ENCODE measurements at regions not wholly inside any gene's neighbourhood (a gene's known extent, or its start where the extent isn't known, plus 50 kb on each side); places are given as distances from the start of the nearest gene placed in this dataset.
"Not testable (repeated sequence)": the region's sequence is repeated elsewhere in the genome, so short reads cannot be mapped to it uniquely, and the experiment has no call there.

DNA sequence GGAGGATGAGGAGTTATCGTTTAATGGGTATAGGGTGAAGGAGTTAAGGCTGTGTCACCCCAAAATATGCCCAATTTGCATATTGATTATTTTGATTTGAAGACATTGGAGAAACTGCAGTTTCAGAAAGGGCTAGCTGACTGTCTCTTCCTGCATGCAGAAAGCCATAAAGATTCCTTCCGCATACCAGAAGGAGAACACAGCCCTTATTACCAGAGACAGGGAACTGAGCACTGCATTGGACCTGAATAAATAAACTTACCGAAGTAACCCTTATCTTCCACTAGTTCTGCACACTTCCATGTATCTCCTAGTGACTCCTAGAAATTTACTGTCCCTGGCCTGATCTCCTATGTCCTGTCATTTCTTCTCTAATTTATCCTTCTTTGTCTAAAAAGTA lies 821.9 kb upstream of the AUTS2 start:
- no peak overlapping the region for H3K9ac ChIP-seq (ENCODE audit: low read length)
- no peaks in the 10 kb centered on the region for H3K4me1 ChIP-seq (ENCODE audit: control insufficient read depth, low read depth, low read length)
- H3K9me3 ChIP-seq (ENCODE audit: control insufficient read depth, low read depth, low read length), result no peaks in the 10 kb centered on the region
- no peak overlapping the region for H3K27ac ChIP-seq (ENCODE audit: low read length)
- no peaks in the 10 kb centered on the region for H3K27me3 ChIP-seq (ENCODE audit: control insufficient read depth, insufficient read depth, low read length)
- H3K36me3 ChIP-seq (ENCODE audit: control insufficient read depth, low read depth, low read length), result no peaks in the 10 kb centered on the region
- no peak overlapping the region for H3K4me3 ChIP-seq (ENCODE audit: low read length)

- Histone ChIP-seq H3K4me1 (ENCODE audit: control insufficient read depth, low read depth, low read length) (no peaks in the 10 kb centered on the region), H3K9ac (ENCODE audit: low read length) (no peak overlapping the region), H3K27me3 (ENCODE audit: control insufficient read depth, insufficient read depth, low read length) (peaks cover 4% of the 10 kb centered on the region), H3K36me3 (ENCODE audit: control insufficient read depth, low read depth, low read length) (no peaks in the 10 kb centered on the region), H3K4me3 (ENCODE audit: low read length) (no peak overlapping the region), H3K27ac (ENCODE audit: low read length) (no peak overlapping the region), H3K9me3 (ENCODE audit: control insufficient read depth, low read depth, low read length) (no peaks in the 10 kb centered on the region)
Measured at GRCh38 chr7:68783684-68784083, 814.6 kb upstream of the AUTS2 start.

GRCh38 chr7:68785036-68785435 lies 813.2 kb upstream of the AUTS2 start:
- Histone ChIP-seq H3K27me3 (ENCODE audit: control insufficient read depth, insufficient read depth, low read length) (peaks cover 4% of the 10 kb centered on the region), H3K27ac (ENCODE audit: low read length) (no peak overlapping the region), H3K4me1 (ENCODE audit: control insufficient read depth, low read depth, low read length) (no peaks in the 10 kb centered on the region), H3K9ac (ENCODE audit: low read length) (no peak overlapping the region), H3K36me3 (ENCODE audit: control insufficient read depth, low read depth, low read length) (no peaks in the 10 kb centered on the region), H3K9me3 (ENCODE audit: control insufficient read depth, low read depth, low read length) (no peaks in the 10 kb centered on the region), H3K4me3 (ENCODE audit: low read length) (no peak overlapping the region)

DNA sequence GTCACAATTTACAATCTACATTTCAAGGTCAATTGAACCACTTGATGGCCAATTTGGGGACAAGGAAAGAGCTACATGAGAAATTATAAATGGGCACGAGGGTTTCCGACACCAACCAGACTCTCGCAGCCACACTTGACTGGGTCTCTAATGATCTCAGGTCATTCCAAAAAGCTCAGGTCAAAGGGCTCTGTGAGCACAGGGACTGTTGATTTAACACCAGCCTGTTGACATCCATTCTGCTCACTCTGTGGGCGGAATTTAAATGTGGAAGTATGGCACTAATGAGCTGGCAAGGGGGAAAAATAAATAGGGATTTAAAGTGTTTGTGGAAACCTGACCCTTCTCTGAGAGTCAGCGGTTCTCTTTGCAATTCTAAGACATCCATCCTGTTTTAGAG lies 810.7 kb upstream of the AUTS2 start:
- Histone ChIP-seq H3K4me3 (ENCODE audit: low read length) (no peak overlapping the region), H3K27ac (ENCODE audit: low read length) (no peak overlapping the region), H3K36me3 (ENCODE audit: control insufficient read depth, low read depth, low read length) (no peaks in the 10 kb centered on the region), H3K4me1 (ENCODE audit: control insufficient read depth, low read depth, low read length) (no peaks in the 10 kb centered on the region), H3K27me3 (ENCODE audit: control insufficient read depth, insufficient read depth, low read length) (peaks cover 4% of the 10 kb centered on the region), H3K9me3 (ENCODE audit: control insufficient read depth, low read depth, low read length) (no peaks in the 10 kb centered on the region), H3K9ac (ENCODE audit: low read length) (no peak overlapping the region)

- H3K4me1 ChIP-seq (ENCODE audit: control insufficient read depth, low read depth, low read length); H3K9ac ChIP-seq (ENCODE audit: low read length); H3K36me3 ChIP-seq (ENCODE audit: control insufficient read depth, low read depth, low read length); H3K9me3 ChIP-seq (ENCODE audit: control insufficient read depth, low read depth, low read length); H3K4me3 ChIP-seq (ENCODE audit: low read length); H3K27me3 ChIP-seq (ENCODE audit: control insufficient read depth, insufficient read depth, low read length); H3K27ac ChIP-seq (ENCODE audit: low read length): not testable (repeated sequence)
Measured at GRCh38 chr7:68788529-68788928, 809.7 kb upstream of the AUTS2 start.

GRCh38 chr7:68789597-68789996 lies 808.7 kb upstream of the AUTS2 start:
- H3K9ac ChIP-seq (ENCODE audit: low read length), result no peak overlapping the region

DNA sequence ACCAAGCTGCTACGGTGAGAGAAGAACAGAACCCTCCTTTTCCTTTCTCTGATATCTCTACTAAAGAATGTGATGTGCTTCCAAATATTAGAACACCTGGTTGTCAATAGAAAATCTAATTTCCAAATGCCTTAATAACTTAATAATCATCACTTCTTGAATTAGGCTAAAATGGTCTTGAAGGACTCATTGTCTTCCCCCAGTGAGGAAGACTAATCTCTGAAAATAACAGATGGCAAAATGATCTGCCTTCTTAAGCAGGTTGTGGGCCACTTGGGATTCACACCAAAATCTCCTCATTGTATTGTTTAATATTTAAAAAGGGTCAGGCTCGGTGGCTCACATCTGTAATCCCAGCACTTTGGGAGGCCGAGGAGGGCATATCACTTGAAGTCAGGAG lies 805.9 kb upstream of the AUTS2 start:
- no peaks in the 10 kb centered on the region for H3K27me3 ChIP-seq (ENCODE audit: control insufficient read depth, insufficient read depth, low read length)
- no peak overlapping the region for H3K4me3 ChIP-seq (ENCODE audit: low read length)
- no peak overlapping the region for H3K9ac ChIP-seq (ENCODE audit: low read length)
- H3K36me3 ChIP-seq (ENCODE audit: control insufficient read depth, low read depth, low read length), result no peaks in the 10 kb centered on the region
- H3K27ac ChIP-seq (ENCODE audit: low read length), result no peak overlapping the region
- H3K4me1 ChIP-seq (ENCODE audit: control insufficient read depth, low read depth, low read length), result no peaks in the 10 kb centered on the region
- H3K9me3 ChIP-seq (ENCODE audit: control insufficient read depth, low read depth, low read length), result no peaks in the 10 kb centered on the region

More at GRCh38 chr7:68789597-68789996, 808.7 kb upstream of the AUTS2 start:
- Histone ChIP-seq H3K4me3 (ENCODE audit: low read length) (no peak overlapping the region), H3K27me3 (ENCODE audit: control insufficient read depth, insufficient read depth, low read length) (peaks cover 4% of the 10 kb centered on the region), H3K9me3 (ENCODE audit: control insufficient read depth, low read depth, low read length) (no peaks in the 10 kb centered on the region), H3K27ac (ENCODE audit: low read length) (no peak overlapping the region), H3K4me1 (ENCODE audit: control insufficient read depth, low read depth, low read length) (no peaks in the 10 kb centered on the region), H3K36me3 (ENCODE audit: control insufficient read depth, low read depth, low read length) (no peaks in the 10 kb centered on the region)

DNA sequence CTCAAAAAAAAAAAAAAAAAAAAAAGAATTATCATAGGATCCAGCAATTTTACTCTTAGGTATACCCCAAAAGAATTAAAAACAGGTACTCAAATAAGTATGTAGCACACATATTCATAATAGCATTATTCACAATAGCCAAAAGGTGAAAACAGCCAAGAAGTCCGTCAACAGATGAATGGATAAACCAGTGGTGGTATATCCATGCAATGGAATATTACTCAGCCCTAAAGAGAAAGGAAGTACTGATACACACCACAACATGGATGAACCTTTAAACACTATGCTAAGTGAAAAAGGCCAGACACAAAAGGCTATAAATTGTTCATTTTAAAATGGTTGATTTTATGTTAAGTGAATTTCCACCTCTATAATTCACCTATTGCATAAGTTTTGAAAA lies 804.8 kb upstream of the AUTS2 start:
- Histone ChIP-seq H3K4me3 (ENCODE audit: low read length) (no peak overlapping the region), H3K27me3 (ENCODE audit: control insufficient read depth, insufficient read depth, low read length) (no peaks in the 10 kb centered on the region), H3K9me3 (ENCODE audit: control insufficient read depth, low read depth, low read length) (no peaks in the 10 kb centered on the region), H3K9ac (ENCODE audit: low read length) (no peak overlapping the region), H3K27ac (ENCODE audit: low read length) (no peak overlapping the region), H3K4me1 (ENCODE audit: control insufficient read depth, low read depth, low read length) (no peaks in the 10 kb centered on the region), H3K36me3 (ENCODE audit: control insufficient read depth, low read depth, low read length) (no peaks in the 10 kb centered on the region)

GRCh38 chr7:68800316-68800715 lies 798.0 kb upstream of the AUTS2 start:
- H3K4me1 ChIP-seq (ENCODE audit: control insufficient read depth, low read depth, low read length), result no peaks in the 10 kb centered on the region

GRCh38 chr7:68805159-68805558 lies 793.1 kb upstream of the AUTS2 start:
- no peak overlapping the region for H3K4me3 ChIP-seq (ENCODE audit: low read length)
- no peak overlapping the region for H3K9ac ChIP-seq (ENCODE audit: low read length)
- H3K27me3 ChIP-seq (ENCODE audit: control insufficient read depth, insufficient read depth, low read length), result no peaks in the 10 kb centered on the region
- H3K9me3 ChIP-seq (ENCODE audit: control insufficient read depth, low read depth, low read length), result no peaks in the 10 kb centered on the region
- no peaks in the 10 kb centered on the region for H3K4me1 ChIP-seq (ENCODE audit: control insufficient read depth, low read depth, low read length)
- no peaks in the 10 kb centered on the region for H3K36me3 ChIP-seq (ENCODE audit: control insufficient read depth, low read depth, low read length)
- H3K27ac ChIP-seq (ENCODE audit: low read length), result no peak overlapping the region

More at GRCh38 chr7:68800316-68800715, 798.0 kb upstream of the AUTS2 start:
- no peak overlapping the region for H3K9ac ChIP-seq (ENCODE audit: low read length)
- H3K27ac ChIP-seq (ENCODE audit: low read length), result no peak overlapping the region
- H3K27me3 ChIP-seq (ENCODE audit: control insufficient read depth, insufficient read depth, low read length), result no peaks in the 10 kb centered on the region
- H3K9me3 ChIP-seq (ENCODE audit: control insufficient read depth, low read depth, low read length), result no peaks in the 10 kb centered on the region
- no peaks in the 10 kb centered on the region for H3K36me3 ChIP-seq (ENCODE audit: control insufficient read depth, low read depth, low read length)
- no peak overlapping the region for H3K4me3 ChIP-seq (ENCODE audit: low read length)

- H3K4me3 ChIP-seq (ENCODE audit: low read length), result no peak overlapping the region
- H3K27me3 ChIP-seq (ENCODE audit: control insufficient read depth, insufficient read depth, low read length), result no peaks in the 10 kb centered on the region
- no peaks in the 10 kb centered on the region for H3K36me3 ChIP-seq (ENCODE audit: control insufficient read depth, low read depth, low read length)
- H3K4me1 ChIP-seq (ENCODE audit: control insufficient read depth, low read depth, low read length), result no peaks in the 10 kb centered on the region
- H3K9ac ChIP-seq (ENCODE audit: low read length), result no peak overlapping the region
- no peak overlapping the region for H3K27ac ChIP-seq (ENCODE audit: low read length)
- H3K9me3 ChIP-seq (ENCODE audit: control insufficient read depth, low read depth, low read length), result no peaks in the 10 kb centered on the region
Measured at GRCh38 chr7:68807666-68808065, 790.6 kb upstream of the AUTS2 start.

DNA sequence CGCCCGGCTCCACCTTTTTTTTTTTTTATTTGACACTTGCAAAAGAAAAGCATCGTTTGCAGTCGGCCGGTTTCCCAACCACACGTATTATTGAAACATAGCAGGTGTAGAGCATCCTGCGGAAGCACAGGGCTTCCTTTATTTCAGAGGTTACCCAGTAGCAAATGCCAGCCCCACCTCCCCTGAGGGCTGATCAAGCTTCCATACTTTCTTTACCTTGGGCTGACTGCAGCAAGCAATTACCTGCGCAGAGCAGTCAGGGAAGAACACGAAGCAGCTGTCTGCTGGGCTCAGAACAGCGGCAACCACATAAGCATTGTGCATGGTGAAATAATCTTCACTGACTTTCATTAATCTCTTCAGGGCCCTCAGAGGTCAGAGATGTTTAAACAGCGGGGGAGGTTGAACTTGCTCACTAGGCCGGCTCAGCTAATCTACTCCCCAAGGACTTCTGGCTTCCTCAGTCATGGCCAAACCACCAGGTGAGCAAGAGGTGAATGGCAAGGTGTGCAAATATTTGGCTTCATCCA lies 784.7 kb upstream of the AUTS2 start:
- Histone ChIP-seq H3K9me3 (ENCODE audit: control insufficient read depth, low read depth, low read length) (no peaks in the 10 kb centered on the region), H3K36me3 (ENCODE audit: control insufficient read depth, low read depth, low read length) (no peaks in the 10 kb centered on the region), H3K27me3 (ENCODE audit: control insufficient read depth, insufficient read depth, low read length) (no peaks in the 10 kb centered on the region), H3K9ac (ENCODE audit: low read length) (no peak overlapping the region), H3K4me3 (ENCODE audit: low read length) (no peak overlapping the region), H3K4me1 (ENCODE audit: control insufficient read depth, low read depth, low read length) (no peaks in the 10 kb centered on the region), H3K27ac (ENCODE audit: low read length) (no peak overlapping the region)
